ENCODE measurements at regions not wholly inside any gene's neighbourhood (a gene's known extent, or its start where the extent isn't known, plus 50 kb on each side); places are given as distances from the start of the nearest gene placed in this dataset.

GRCh38 chr20:40952136-40952535 lies 76.5 kb upstream of the TOP1 start:
- no peak for FAIRE-seq
- BruUV-seq (replicated peaks), result no TSS peak

More at GRCh38 chr20:40952136-40952535, 76.5 kb upstream of the TOP1 start:
- ChIA-PET POLR2A (interaction anchor here (0.7 kb wide), 1 partner anchor 9 kb away, joined by 4 read pairs; no protein-coding TSS in a partner anchor), CTCF (ENCODE audit: low intra/inter-chr PET ratio) (no interaction called here)
- TF ChIP-seq KLF16 (IDR thresholded peaks at IDR 0.05) (no peak), PURB (CRISPR knock-in tag; IDR thresholded peaks at IDR 0.05; ENCODE audit: low read depth) (no peak), ZNF121 (CRISPR knock-in tag; conservative IDR thresholded peaks at IDR 0.05) (no peak), SMARCC2 (IDR thresholded peaks at IDR 0.05; ENCODE audit: low read depth) (no peak), SMC3 (conservative IDR thresholded peaks at IDR 0.05; ENCODE audit: insufficient read depth, low read depth, low read length) (no peak), GABPB2 (CRISPR knock-in tag; conservative IDR thresholded peaks at IDR 0.05) (no peak), RFX7 (CRISPR knock-in tag; IDR thresholded peaks at IDR 0.05) (no peak), RHOXF2B (CRISPR knock-in tag; conservative IDR thresholded peaks at IDR 0.05) (no peak), RCOR1 (IDR thresholded peaks at IDR 0.05; ENCODE audit: borderline replicate concordance in 1 of 2, low read depth in 2 of 2, low read length in 2 of 2) (no peak), TGIF2 (CRISPR knock-in tag; IDR thresholded peaks at IDR 0.05) (no peak), GMEB1 (CRISPR knock-in tag; IDR thresholded peaks at IDR 0.05) (no peak), GTF2B (IDR thresholded peaks at IDR 0.05; ENCODE audit: extremely low read depth, insufficient read length) (no peak), PTBP1 (IDR thresholded peaks at IDR 0.05; ENCODE audit: low read depth, low read length) (no peak)
- Histone ChIP-seq H3K27me3 (ENCODE audit: control insufficient read depth in 2 of 2, insufficient read depth in 2 of 2, low read length in 2 of 2) (peaks cover 12 to 31% of the 10 kb centered on the region in 2 experiments; a peak in 3 of 5 replicates), H3K9ac (ENCODE audit: insufficient read depth in 1 of 2, low read depth in 2 of 2, low read length in 2 of 2) (no peak overlapping the region), H2AFZ (ENCODE audit: low read depth, low read length) (no peak overlapping the region), H3K4me2 (ENCODE audit: insufficient read depth, low read length) (no peak overlapping the region), H3K4me1 (replicated peaks in 1 of 2; ENCODE audit: control insufficient read depth in 2 of 2, insufficient read depth in 2 of 2, low read length in 2 of 2) (peaks cover 0 to 9% of the 10 kb centered on the region in 2 experiments; a peak in 2 of 5 replicates), H3K4me3 (no peak overlapping the region), H3K36me3 (ENCODE audit: control insufficient read depth, insufficient read depth, low read length) (no peaks in the 10 kb centered on the region), H3K27ac (ENCODE audit: extremely low read depth, low read depth, low read length) (no peak overlapping the region), H4K20me1 (replicated peaks; ENCODE audit: control insufficient read depth, insufficient read depth, low read length) (no peaks in the 10 kb centered on the region), H3K9me3 (replicated peaks; ENCODE audit: control insufficient read depth, insufficient read depth, low read depth, low read length) (no peaks in the 10 kb centered on the region), H3K79me2 (ENCODE audit: control insufficient read depth, insufficient read depth, low read length) (no peaks in the 10 kb centered on the region), H3K9me1 (ENCODE audit: control insufficient read depth, insufficient read depth, low read length) (no peaks in the 10 kb centered on the region)
- no peak for DNase-seq (ENCODE audit: extremely low read depth in 1 of 4, low spot score in 3 of 4)
- 0% methylated on average over 9 of the region's 9 CpGs for WGBS (ENCODE audit: insufficient coverage, low coverage, missing lambda C conversion rate)
- intact Hi-C loops (cut with micrococcal nuclease) (no loop called here), in situ Hi-C loops (cut with MboI) (no loop called here)
- ATAC-seq, result no peak

Measured in K562 (cell line).